HG02852 (cell line): ENCODE measurements at regions not wholly inside any gene's neighbourhood (a gene's known extent, or its start where the extent isn't known, plus 50 kb on each side); places are given as distances from the start of the nearest gene placed in this dataset.
A peak's percentile ranks its signal among the peaks of the same experiment; 100 is the strongest.

Experiments
- ATAC-seq: cut with Tn5 transposase; IDR thresholded peaks from one replicate; pipeline ENCODE4 v1.9.1; 2021; ENCODE audit warnings: mild to moderate bottlenecking, moderate library complexity; ENCODE audit not compliant: unreplicated experiment

- no peak for ATAC-seq
Measured at GRCh38 chr4:140809676-140810075, 53.5 kb upstream of the TBC1D9 start.

GRCh38 chr4:140808256-140808655, 52.1 kb upstream of the TBC1D9 start:
- ATAC-seq: peak; percentile 0

- ATAC-seq: peak; percentile 76
Measured at GRCh38 chr4:140807491-140808252, 51.5 kb upstream of the TBC1D9 start.

- peak; percentile 70 for ATAC-seq
Measured at GRCh38 chr4:140806163-140806562, 50.0 kb upstream of the TBC1D9 start.
